Head of caudate nucleus (tissue), 42 donors: ENCODE measurements at regions not wholly inside any gene's neighbourhood (a gene's known extent, or its start where the extent isn't known, plus 50 kb on each side); places are given as distances from the start of the nearest gene placed in this dataset.
"Not testable (repeated sequence)": the region's sequence is repeated elsewhere in the genome, so short reads cannot be mapped to it uniquely, and the experiment has no call there.

ENCODE experiments used
- DNase-seq, 42 donors: peaks; one replicate each; pipeline versions ENCODE4 v3.0.0 to v3.0.0-alpha.2; 2020 to 2021; ENCODE audit warnings: mixed read lengths in 7 of 42
- intact Hi-C: fragments of 100-400 bp; cut with DNase I; formaldehyde crosslinking; loops from one replicate; pipeline ENCODE4 v1.15.0; 2022

GRCh38 chr14:95818581-95818980, 58.1 kb upstream of the TUNAR start:
- DNase-seq, result peak in 1 of 42 donors; percentile 1
- intact Hi-C loops, result no loop called here

GRCh38 chr14:95817271-95817670, 59.4 kb upstream of the TUNAR start:
- peak in 1 of 42 donors; percentile 2 for DNase-seq
- intact Hi-C loops, result no loop called here

- intact Hi-C loops, result no loop called here
Observed at GRCh38 chr14:95816539-95816938, 60.1 kb upstream of the TUNAR start.

GRCh38 chr14:95815226-95815690, 61.4 kb upstream of the TUNAR start:
- intact Hi-C loops, result no loop called here
- DNase-seq, result peak in 2 of 42 donors; percentile 12 to 13

More at GRCh38 chr14:95816539-95816938, 60.1 kb upstream of the TUNAR start:
- no peak for DNase-seq

GRCh38 chr14:95814363-95815225, 62.0 kb upstream of the TUNAR start:
- intact Hi-C loops, result no loop called here
- peak in 1 of 42 donors; percentile 24 for DNase-seq

GRCh38 chr14:95811813-95812212, 64.8 kb upstream of the TUNAR start:
- DNase-seq, result peak in 1 of 42 donors; percentile 35
- intact Hi-C loops, result no loop called here

GRCh38 chr14:95808371-95808770, 68.3 kb upstream of the TUNAR start:
- intact Hi-C loops, result no loop called here
- peak in 1 of 42 donors; percentile 10 for DNase-seq

- DNase-seq, result peak in 14 of 42 donors; percentile 2 to 63 (median 19)
- intact Hi-C loops, result no loop called here
Observed at GRCh38 chr14:95796788-95797187, 79.8 kb upstream of the TUNAR start.

GRCh38 chr14:95787941-95788340, 74.0 kb upstream of the TCL1A start:
- intact Hi-C loops, result no loop called here
- DNase-seq, result no peak

- intact Hi-C loops, result no loop called here
- DNase-seq, result peak in 34 of 42 donors; percentile 3 to 72 (median 36)
Observed at GRCh38 chr14:95786566-95786965, 72.6 kb upstream of the TCL1A start.

GRCh38 chr14:95784137-95784536, 70.2 kb upstream of the TCL1A start:
- intact Hi-C loops, result no loop called here
- DNase-seq, result peak in 1 of 42 donors; percentile 16

GRCh38 chr14:95776798-95777534, 63.0 kb upstream of the TCL1A start:
- no peak for DNase-seq
- intact Hi-C loops, result no loop called here

GRCh38 chr14:95774265-95775160, 60.6 kb upstream of the TCL1A start:
- intact Hi-C loops, result loop anchor here (5.0 kb wide), 1 partner anchor 212 kb away; no protein-coding TSS in a partner anchor
- DNase-seq, result peak in 38 of 42 donors; percentile 15 to 86 (median 61)

- intact Hi-C loops, result loop anchor here (5.0 kb wide), 1 partner anchor 208 kb away; no protein-coding TSS in a partner anchor
Observed at GRCh38 chr14:95770777-95771176, 56.9 kb upstream of the TCL1A start.

GRCh38 chr14:95769976-95770375, 56.1 kb upstream of the TCL1A start:
- intact Hi-C loops, result loop anchor here (5.0 kb wide), 1 partner anchor 208 kb away; no protein-coding TSS in a partner anchor
- no peak for DNase-seq

More at GRCh38 chr14:95770777-95771176, 56.9 kb upstream of the TCL1A start:
- no peak for DNase-seq

GRCh38 chr14:95769431-95769830, 55.5 kb upstream of the TCL1A start:
- DNase-seq, intact Hi-C loops: not testable (repeated sequence)

- intact Hi-C loops, result no loop called here
- DNase-seq, result no peak
Observed at GRCh38 chr14:95765051-95765450, 51.1 kb upstream of the TCL1A start.

GRCh38 chr14:95763875-95764274, 50.0 kb upstream of the TCL1A start:
- no peak for DNase-seq

More at GRCh38 chr14:95763875-95764274, 50.0 kb upstream of the TCL1A start:
- intact Hi-C loops, result no loop called here
